ENCODE measurements at regions not wholly inside any gene's neighbourhood (a gene's known extent, or its start where the extent isn't known, plus 50 kb on each side); places are given as distances from the start of the nearest gene placed in this dataset.

DNA sequence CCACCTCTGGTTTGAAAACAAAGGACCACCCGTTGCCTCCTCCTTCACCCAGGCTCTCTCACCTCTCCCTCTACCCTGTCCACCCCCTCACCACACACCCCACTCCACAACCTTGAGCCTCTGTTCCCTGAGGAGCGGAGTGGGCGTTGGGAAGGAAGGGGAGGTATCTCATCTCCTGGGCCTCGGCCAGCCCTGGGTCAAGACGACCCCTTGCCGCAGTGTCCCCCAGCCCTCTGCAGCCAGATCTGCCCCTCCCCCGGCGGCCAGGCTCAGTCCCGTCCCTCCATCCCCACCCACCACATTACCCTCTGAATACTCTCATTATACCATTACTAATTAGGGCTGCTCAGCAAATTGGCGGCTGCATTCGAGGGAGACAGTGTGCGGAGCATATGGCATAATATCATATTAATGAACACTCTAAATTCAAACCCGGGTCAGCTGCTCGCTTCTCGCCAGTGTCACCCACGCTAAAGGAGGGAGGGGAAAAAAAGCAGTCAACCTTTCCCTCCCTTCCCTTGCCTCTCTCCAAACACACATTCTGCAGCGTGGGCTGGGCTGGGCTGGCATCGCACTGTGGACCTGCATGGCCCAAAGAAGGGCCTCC is 123.2 kb upstream of the LHX1 start:
- Histone ChIP-seq H3K36me3 (ENCODE audit: control insufficient read depth, insufficient read depth, low read length) (no peaks in the 10 kb centered on the region), H3K4me3 (ENCODE audit: low read depth, low read length) (no peak overlapping the region), H3K9ac (ENCODE audit: low read depth, low read length) (no peak overlapping the region), H3K27me3 (ENCODE audit: control insufficient read depth, insufficient read depth, low read length) (peaks cover 36% of the 10 kb centered on the region), H3K9me3 (ENCODE audit: control insufficient read depth, insufficient read depth, low read length) (no peaks in the 10 kb centered on the region), H3K4me1 (ENCODE audit: control insufficient read depth, insufficient read depth, low read length) (peaks cover 11% of the 10 kb centered on the region)

DNA sequence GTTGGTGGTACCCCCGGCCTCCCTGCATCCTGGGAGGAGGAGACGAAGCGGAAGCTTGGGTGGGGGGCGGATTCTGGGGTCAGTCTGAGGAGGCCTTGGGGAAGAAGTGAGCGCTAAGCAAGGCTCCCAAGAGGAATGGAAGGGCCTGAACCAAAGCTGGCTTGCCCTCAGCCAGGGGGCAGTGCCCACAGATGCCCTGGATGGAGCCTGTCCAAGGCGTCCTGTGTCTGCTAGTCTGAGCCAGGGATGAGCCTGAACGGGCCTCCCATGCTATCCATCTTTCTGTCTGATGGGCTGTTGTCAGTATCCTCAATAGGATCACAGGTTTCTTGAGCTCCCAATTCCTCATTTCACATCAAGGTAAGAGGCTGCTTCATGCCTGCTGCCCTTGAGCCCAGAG is 122.3 kb upstream of the LHX1 start:
- H3K27me3 ChIP-seq (ENCODE audit: control insufficient read depth, insufficient read depth, low read length) = peaks cover 28% of the 10 kb centered on the region
- no peak overlapping the region for H3K4me3 ChIP-seq (ENCODE audit: low read depth, low read length)
- no peak overlapping the region for H3K9ac ChIP-seq (ENCODE audit: low read depth, low read length)
- H3K4me1 ChIP-seq (ENCODE audit: control insufficient read depth, insufficient read depth, low read length) = peaks cover 11% of the 10 kb centered on the region
- no peaks in the 10 kb centered on the region for H3K36me3 ChIP-seq (ENCODE audit: control insufficient read depth, insufficient read depth, low read length)
- no peaks in the 10 kb centered on the region for H3K9me3 ChIP-seq (ENCODE audit: control insufficient read depth, insufficient read depth, low read length)

DNA sequence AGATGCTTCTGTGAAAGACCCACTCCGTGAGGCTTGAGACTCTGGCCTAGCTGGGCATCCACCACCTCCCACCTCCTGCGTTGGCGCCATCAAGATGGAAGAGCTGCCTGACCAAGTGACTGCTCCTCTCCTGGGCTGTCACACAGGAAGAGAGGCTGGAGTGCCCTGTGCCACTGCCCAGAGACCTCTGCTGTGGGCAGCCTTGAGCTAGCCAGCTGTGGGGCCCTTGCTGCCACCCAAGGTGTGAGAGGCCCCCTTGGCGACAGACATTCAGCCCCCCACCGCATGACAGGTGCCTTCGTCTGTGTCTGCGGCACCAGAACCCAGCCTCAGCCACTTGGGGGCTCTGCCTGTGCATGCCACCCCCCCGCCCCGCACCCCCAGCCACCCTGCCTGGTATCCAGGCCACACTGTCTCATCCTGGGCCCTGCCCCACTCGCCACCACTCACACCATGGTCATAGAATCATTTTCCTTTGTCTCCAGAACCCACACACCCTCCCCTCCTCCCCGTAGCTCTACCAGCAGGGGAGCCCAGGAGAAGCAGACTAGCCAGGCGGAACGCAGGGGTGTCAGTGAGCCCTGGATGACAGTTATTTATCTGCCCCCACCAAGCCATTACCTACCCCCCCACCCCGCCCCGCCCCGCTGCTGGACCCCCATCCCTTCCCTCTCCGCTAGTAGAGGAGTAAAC is 120.9 kb upstream of the LHX1 start:
- Histone ChIP-seq H3K9me3 (ENCODE audit: control insufficient read depth, insufficient read depth, low read length) (no peaks in the 10 kb centered on the region), H3K27me3 (ENCODE audit: control insufficient read depth, insufficient read depth, low read length) (peaks cover 24% of the 10 kb centered on the region), H3K9ac (ENCODE audit: low read depth, low read length) (no peak overlapping the region), H3K4me1 (ENCODE audit: control insufficient read depth, insufficient read depth, low read length) (peaks cover 9% of the 10 kb centered on the region), H3K4me3 (ENCODE audit: low read depth, low read length) (no peak overlapping the region), H3K36me3 (ENCODE audit: control insufficient read depth, insufficient read depth, low read length) (no peaks in the 10 kb centered on the region)

DNA sequence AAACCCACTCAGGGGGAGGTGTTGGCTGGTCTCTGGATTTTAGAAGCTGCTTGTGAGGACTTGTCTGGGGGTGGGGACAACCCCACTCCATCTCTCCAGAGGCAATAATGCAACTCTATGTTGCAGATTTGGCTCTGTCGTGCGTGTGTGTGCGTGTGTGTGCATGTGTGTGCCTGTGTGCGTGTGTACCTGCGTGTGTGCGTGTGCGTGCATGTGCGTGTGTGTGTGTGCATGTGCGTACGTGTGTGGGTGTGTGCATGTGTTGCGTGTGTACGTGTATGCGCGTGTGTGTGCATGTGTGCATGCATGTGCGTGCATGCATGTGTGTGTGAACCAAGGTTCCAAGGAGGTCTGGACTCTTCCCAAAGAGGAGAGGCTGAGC is 120.4 kb upstream of the LHX1 start:
- H3K4me1 ChIP-seq (ENCODE audit: control insufficient read depth, insufficient read depth, low read length) = peaks cover 9% of the 10 kb centered on the region
- H3K9me3 ChIP-seq (ENCODE audit: control insufficient read depth, insufficient read depth, low read length) = no peaks in the 10 kb centered on the region
- no peak overlapping the region for H3K9ac ChIP-seq (ENCODE audit: low read depth, low read length)
- no peaks in the 10 kb centered on the region for H3K36me3 ChIP-seq (ENCODE audit: control insufficient read depth, insufficient read depth, low read length)
- peaks cover 21% of the 10 kb centered on the region for H3K27me3 ChIP-seq (ENCODE audit: control insufficient read depth, insufficient read depth, low read length)
- no peak overlapping the region for H3K4me3 ChIP-seq (ENCODE audit: low read depth, low read length)

DNA sequence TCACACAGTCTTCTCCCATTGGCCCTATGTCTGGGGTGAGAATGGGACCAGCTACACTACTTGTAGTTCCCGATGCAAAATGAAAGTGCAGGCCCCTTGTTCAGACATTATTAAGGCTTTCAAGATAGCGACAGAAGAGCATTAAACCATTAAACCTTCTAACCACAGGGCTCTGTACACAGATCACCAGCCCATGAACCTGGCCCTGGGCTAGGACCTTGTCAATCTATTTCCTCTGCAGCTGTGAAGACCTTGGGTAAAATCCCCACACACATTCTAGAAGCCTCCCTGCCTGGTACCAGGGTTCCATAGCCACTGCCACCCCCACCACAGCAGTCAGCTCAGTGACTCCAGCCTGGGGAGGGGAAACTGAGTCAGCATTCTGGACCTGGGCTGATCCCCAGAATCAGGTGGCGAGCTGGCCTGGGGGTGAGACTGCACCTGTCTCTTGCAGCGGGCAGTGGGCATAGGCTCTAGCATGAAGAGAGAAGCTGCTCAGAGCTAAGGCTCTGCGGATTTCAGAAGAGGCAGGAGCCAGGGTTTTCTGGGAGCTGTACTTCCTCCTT is 119.7 kb upstream of the LHX1 start:
- H3K4me3 ChIP-seq (ENCODE audit: low read depth, low read length) = no peak overlapping the region
- H3K27me3 ChIP-seq (ENCODE audit: control insufficient read depth, insufficient read depth, low read length) = peaks cover 14% of the 10 kb centered on the region
- no peak overlapping the region for H3K9ac ChIP-seq (ENCODE audit: low read depth, low read length)
- H3K4me1 ChIP-seq (ENCODE audit: control insufficient read depth, insufficient read depth, low read length) = peaks cover 7% of the 10 kb centered on the region
- no peaks in the 10 kb centered on the region for H3K36me3 ChIP-seq (ENCODE audit: control insufficient read depth, insufficient read depth, low read length)
- no peaks in the 10 kb centered on the region for H3K9me3 ChIP-seq (ENCODE audit: control insufficient read depth, insufficient read depth, low read length)

DNA sequence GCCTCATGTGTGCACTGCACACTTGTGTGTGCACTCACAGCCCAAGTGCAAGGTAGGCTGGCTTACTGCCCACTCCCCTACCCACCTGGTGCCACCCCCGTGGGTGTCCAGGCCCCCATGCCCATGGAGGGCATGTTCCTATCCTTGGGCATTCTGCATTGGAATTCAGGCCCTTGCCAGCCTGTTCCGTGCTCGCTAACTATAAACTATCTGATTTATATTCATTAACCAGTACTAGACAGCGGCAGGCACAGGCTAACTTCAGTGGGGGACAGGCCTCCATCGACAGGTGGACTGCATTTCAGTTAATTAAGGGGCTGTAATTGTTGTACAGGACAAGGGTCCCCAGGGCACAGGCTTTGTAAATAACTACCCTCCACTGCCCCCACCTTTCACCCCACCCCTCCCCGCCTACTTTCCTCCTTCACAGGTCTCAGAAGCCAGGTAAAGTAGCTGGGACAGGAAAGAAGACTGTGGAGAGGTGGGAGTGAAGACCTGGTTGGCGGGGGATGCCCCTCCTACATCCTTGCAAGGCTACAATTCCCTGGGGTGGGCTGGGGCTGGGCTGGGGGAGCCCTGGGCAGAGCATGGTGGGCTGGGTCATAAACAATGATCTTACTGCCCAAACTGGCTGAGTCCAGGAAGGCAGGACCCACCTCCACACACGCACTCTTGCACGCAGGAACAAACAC is 119.0 kb upstream of the LHX1 start:
- Histone ChIP-seq H3K4me3 (ENCODE audit: low read depth, low read length) (no peak overlapping the region), H3K9ac (ENCODE audit: low read depth, low read length) (no peak overlapping the region), H3K36me3 (ENCODE audit: control insufficient read depth, insufficient read depth, low read length) (no peaks in the 10 kb centered on the region), H3K4me1 (ENCODE audit: control insufficient read depth, insufficient read depth, low read length) (peaks cover 5% of the 10 kb centered on the region), H3K9me3 (ENCODE audit: control insufficient read depth, insufficient read depth, low read length) (no peaks in the 10 kb centered on the region), H3K27me3 (ENCODE audit: control insufficient read depth, insufficient read depth, low read length) (peaks cover 9% of the 10 kb centered on the region)

DNA sequence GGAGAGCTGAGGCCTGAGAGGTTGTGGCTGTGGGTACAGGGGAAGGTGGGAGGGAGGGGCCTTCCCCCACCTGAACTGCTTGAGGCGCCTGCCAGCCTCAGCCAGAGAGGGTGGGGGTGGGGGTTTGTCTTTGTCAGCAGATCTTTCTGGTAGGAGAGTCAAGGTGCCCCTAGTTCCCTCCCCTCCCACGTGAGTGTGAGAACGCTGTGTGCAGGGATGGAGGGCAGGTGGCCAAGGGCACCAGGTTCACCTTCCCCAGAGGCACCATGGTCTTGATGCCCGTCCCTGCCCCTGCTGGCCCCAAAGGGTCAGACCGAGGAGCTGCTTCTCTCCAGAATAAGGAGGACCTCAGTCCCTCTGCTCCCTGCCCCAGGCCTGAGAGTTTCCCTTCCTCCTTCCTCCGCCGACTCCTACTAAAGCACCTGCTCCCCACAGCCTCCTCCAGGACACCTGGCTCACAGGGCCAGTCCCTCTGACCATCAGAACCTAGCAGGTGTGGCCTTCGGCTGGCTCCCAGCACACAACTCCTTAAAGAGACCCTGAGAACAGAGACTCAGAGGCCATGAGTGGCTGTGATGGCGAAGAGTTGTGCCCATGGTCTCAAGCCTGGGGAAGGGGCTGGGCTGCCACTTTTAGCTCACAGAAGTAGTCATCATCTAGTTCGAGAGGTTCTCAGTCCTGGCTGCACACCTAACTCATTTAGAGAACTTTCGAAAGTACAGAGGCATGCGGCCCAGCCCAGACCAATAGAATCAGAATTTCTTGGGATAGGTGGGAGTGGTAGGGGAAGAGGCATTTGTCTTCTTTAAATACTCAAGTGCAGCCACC is 113.2 kb upstream of the LHX1 start:
- Histone ChIP-seq H3K4me1 (ENCODE audit: control insufficient read depth, insufficient read depth, low read length) (peaks cover 4% of the 10 kb centered on the region), H3K9me3 (ENCODE audit: control insufficient read depth, insufficient read depth, low read length) (no peaks in the 10 kb centered on the region), H3K36me3 (ENCODE audit: control insufficient read depth, insufficient read depth, low read length) (no peaks in the 10 kb centered on the region), H3K27me3 (ENCODE audit: control insufficient read depth, insufficient read depth, low read length) (peaks cover 3% of the 10 kb centered on the region), H3K9ac (ENCODE audit: low read depth, low read length) (no peak overlapping the region), H3K4me3 (ENCODE audit: low read depth, low read length) (no peak overlapping the region)

DNA sequence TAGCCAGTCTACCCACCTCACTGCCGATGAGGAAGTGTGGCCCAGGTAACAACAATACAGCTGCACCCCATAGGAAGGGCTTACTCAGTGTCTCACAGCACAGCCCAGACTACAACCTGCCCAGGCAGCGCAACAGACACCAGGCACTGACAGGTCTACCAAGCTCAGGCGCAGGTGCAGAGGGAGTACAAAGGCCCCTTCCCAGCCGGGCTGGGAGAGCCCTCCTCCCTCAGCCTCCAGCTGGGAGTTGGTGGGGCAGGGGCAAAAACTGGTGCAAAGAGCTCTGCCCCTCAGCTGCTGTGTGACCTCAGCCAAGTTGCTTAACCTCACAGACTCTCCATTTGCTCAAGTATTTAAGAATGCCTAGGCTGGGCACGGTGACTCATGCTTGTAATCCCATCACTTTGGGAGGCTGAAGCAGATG is 112.6 kb upstream of the LHX1 start:
- no peaks in the 10 kb centered on the region for H3K36me3 ChIP-seq (ENCODE audit: control insufficient read depth, insufficient read depth, low read length)
- H3K27me3 ChIP-seq (ENCODE audit: control insufficient read depth, insufficient read depth, low read length) = peaks cover 3% of the 10 kb centered on the region
- H3K4me1 ChIP-seq (ENCODE audit: control insufficient read depth, insufficient read depth, low read length) = peaks cover 4% of the 10 kb centered on the region
- H3K4me3 ChIP-seq (ENCODE audit: low read depth, low read length) = no peak overlapping the region
- no peaks in the 10 kb centered on the region for H3K9me3 ChIP-seq (ENCODE audit: control insufficient read depth, insufficient read depth, low read length)
- H3K9ac ChIP-seq (ENCODE audit: low read depth, low read length) = no peak overlapping the region

DNA sequence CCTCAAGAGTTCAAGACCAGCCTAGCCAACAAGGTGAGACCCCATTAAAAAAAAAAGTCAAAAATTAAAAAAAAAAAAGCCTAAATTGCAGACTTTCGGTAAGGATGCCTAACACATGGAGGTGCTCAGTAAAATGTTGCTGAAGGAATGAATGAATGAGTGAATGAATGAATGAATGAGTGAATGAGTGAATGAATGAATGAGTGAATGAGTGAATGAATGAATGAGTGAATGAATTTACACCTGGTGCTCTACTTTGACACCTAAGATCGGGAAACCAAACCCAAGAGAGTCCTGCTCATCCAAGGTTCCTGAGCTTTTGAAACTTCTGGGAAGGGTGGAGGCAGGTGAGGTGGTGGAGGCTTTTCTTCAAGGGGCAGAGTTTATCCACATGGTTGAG is 112.2 kb upstream of the LHX1 start:
- Histone ChIP-seq H3K4me1 (ENCODE audit: control insufficient read depth, insufficient read depth, low read length) (peaks cover 4% of the 10 kb centered on the region), H3K9me3 (ENCODE audit: control insufficient read depth, insufficient read depth, low read length) (no peaks in the 10 kb centered on the region), H3K9ac (ENCODE audit: low read depth, low read length) (no peak overlapping the region)

DNA sequence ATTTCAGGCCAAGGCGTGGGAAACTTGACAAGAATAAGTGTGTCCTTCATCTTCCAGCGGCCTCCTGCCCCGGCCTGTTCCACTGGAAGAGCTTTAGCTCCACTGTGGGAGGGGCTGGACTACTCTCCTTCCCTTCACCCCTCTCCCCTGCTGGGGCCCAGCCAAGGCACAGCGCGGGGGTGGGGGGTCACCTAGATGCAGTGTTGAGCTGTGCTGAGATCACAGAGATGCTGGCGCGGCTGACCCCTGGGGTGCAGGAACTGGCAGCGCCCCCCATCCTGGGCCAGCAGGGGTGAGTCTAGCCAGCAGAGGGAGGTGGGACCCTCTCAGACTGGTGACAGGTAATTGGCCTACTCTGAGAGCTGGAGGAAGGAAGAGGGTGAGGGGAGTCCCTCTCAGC is 111.8 kb upstream of the LHX1 start:
- Histone ChIP-seq H3K4me1 (ENCODE audit: control insufficient read depth, insufficient read depth, low read length) (peaks cover 4% of the 10 kb centered on the region), H3K4me3 (ENCODE audit: low read depth, low read length) (no peak overlapping the region), H3K9ac (ENCODE audit: low read depth, low read length) (no peak overlapping the region), H3K36me3 (ENCODE audit: control insufficient read depth, insufficient read depth, low read length) (no peaks in the 10 kb centered on the region), H3K9me3 (ENCODE audit: control insufficient read depth, insufficient read depth, low read length) (no peaks in the 10 kb centered on the region), H3K27me3 (ENCODE audit: control insufficient read depth, insufficient read depth, low read length) (peaks cover 3% of the 10 kb centered on the region)

More for the DNA sequence above, 112.2 kb upstream of the LHX1 start:
- H3K36me3 ChIP-seq (ENCODE audit: control insufficient read depth, insufficient read depth, low read length) = no peaks in the 10 kb centered on the region
- H3K27me3 ChIP-seq (ENCODE audit: control insufficient read depth, insufficient read depth, low read length) = peaks cover 3% of the 10 kb centered on the region
- H3K4me3 ChIP-seq (ENCODE audit: low read depth, low read length) = no peak overlapping the region

DNA sequence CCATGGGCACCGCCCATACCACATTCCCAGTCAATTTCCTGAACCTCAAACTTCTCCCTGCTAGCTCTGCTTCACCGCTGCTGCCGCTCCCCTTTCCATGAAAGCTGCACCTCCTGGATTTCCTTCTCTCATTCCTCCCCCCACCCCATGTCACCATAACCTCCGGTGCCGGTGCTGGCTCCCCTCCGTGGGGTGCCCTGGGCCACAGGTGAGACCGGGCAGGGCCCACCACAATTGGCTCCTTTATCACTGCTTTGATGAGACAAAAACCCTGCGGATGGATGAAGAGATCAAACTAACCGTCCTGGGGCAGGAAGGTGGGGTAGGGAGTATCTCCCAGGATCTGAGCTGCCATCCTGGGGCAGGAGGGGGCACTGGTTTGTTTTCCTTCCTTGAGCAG is 111.3 kb upstream of the LHX1 start:
- peaks cover 3% of the 10 kb centered on the region for H3K27me3 ChIP-seq (ENCODE audit: control insufficient read depth, insufficient read depth, low read length)

More for the DNA sequence above, 111.3 kb upstream of the LHX1 start:
- peaks cover 4% of the 10 kb centered on the region for H3K4me1 ChIP-seq (ENCODE audit: control insufficient read depth, insufficient read depth, low read length)
- H3K36me3 ChIP-seq (ENCODE audit: control insufficient read depth, insufficient read depth, low read length) = no peaks in the 10 kb centered on the region
- H3K9me3 ChIP-seq (ENCODE audit: control insufficient read depth, insufficient read depth, low read length) = no peaks in the 10 kb centered on the region
- H3K4me3 ChIP-seq (ENCODE audit: low read depth, low read length) = no peak overlapping the region
- no peak overlapping the region for H3K9ac ChIP-seq (ENCODE audit: low read depth, low read length)

Data from iPS-15b (cell line).